OCI-LY3 (cell line): ENCODE measurements at regions not wholly inside any gene's neighbourhood (a gene's known extent, or its start where the extent isn't known, plus 50 kb on each side); places are given as distances from the start of the nearest gene placed in this dataset.

Experiments used
- CTCF ChIP-seq: fragments of 200-600, 300-600 bp; sonication (generic); IDR thresholded peaks from 2 replicates; pipeline ENCODE4 v1.5.1; 2014; ENCODE audit warnings: antibody characterized with exemption, low read length, low read depth
- EZH2phosphoT487 ChIP-seq: fragments of 200-600 bp; shearing (Covaris generic); IDR thresholded peaks from 2 replicates; pipeline ENCODE4 v1.6.1; 2018; ENCODE audit warnings: antibody characterized with exemption, mixed run types, low read depth

- TF ChIP-seq CTCF (no peak), EZH2phosphoT487 (no peak)
Observed at GRCh38 chr3:6119367-6119766, 741.5 kb upstream of the GRM7 start.
